HCT116 (cell line): ENCODE measurements at regions not wholly inside any gene's neighbourhood (a gene's known extent, or its start where the extent isn't known, plus 50 kb on each side); places are given as distances from the start of the nearest gene placed in this dataset.

Experiments
- ATAC-seq: fragments of 200-7000 bp; cut with Tn5 transposase; 2 replicates; pipeline ENCODE4 v1.9.1; 2020; ENCODE audit warnings: mild to moderate bottlenecking, moderate library complexity
- BruUV-seq: library from RNA; stranded (reverse); fragments of 400-500 nt; replicated peaks from 2 replicates; lab custom pipeline; 2021; lab: Mats Ljungman, UMichigan
- CTCF ChIA-PET: fragments of 300-600 bp; sonication (Branson Sonifier 250); formaldehyde crosslinking; loops from one replicate; lab custom pipeline; 2021; ENCODE audit warnings: antibody characterized with exemption; lab: Charles Lee
- POLR2A ChIA-PET: fragments of 300-600, 350-600 bp; sonication (Branson Sonifier 250); formaldehyde crosslinking; loops from one replicate; lab custom pipeline; 2021; ENCODE audit warnings: antibody characterized with exemption; lab: Charles Lee
- RAD21 ChIA-PET, 2 experiments: fragments of 300-600 bp; sonication (Branson Sonifier 250); formaldehyde crosslinking; loops; one replicate each; lab custom pipeline; 2023; ENCODE audit warnings: low total read pairs in 2 of 2; ENCODE audit not compliant: uncharacterized antibody in 2 of 2, unreplicated experiment in 2 of 2, low non-redundant PET in 1 of 2; lab: Charles Lee
- DNase-seq: peaks from one replicate; pipeline ENCODE4 v3.0.0-alpha.2; 2010; ENCODE audit warnings: low read depth, low spot score
- H2AFZ ChIP-seq: fragments of 200-600 bp; shearing (Covaris generic), sonication (generic); 2 replicates; pipeline ENCODE4 v1.6.1; 2017; ENCODE audit warnings: low read depth, mixed run types, mixed read lengths, antibody characterized with exemption, low read length; ENCODE audit not compliant: poor library complexity, severe bottlenecking
- H3K27ac ChIP-seq: 2 replicates; pipeline ENCODE4 v1.5.1; 2012; ENCODE audit warnings: low read depth, low read length
- H3K27me3 ChIP-seq: fragments of 200-600 bp; sonication (generic); 2 replicates; pipeline ENCODE4 v1.6.1; 2016; ENCODE audit warnings: mixed run types, low read length, mixed read lengths; ENCODE audit not compliant: insufficient read depth
- H3K36me3 ChIP-seq, 2 experiments: fragments of 200-500 bp in 1 of 2; fragments of 200-600 bp in 1 of 2; sonication (Bioruptor generic) in 1 of 2; sonication (generic) in 1 of 2; 2 replicates each; pipeline versions ENCODE4 v1.5.1 to v1.6.1; 2014 to 2016; ENCODE audit warnings: low read length in 2 of 2, inconsistent platforms in 1 of 2, mixed read lengths in 1 of 2, mixed run types in 1 of 2; ENCODE audit not compliant: insufficient read depth in 2 of 2, control insufficient read depth in 1 of 2
- H3K4me1 ChIP-seq, 2 experiments: fragments of 200-600 bp in 1 of 2; sonication (generic) in 1 of 2; 2 replicates each; pipeline versions ENCODE4 v1.5.1 to v1.6.1; 2012 to 2017; ENCODE audit warnings: low read length in 2 of 2, inconsistent platforms in 1 of 2, mild to moderate bottlenecking in 1 of 2, mixed read lengths in 1 of 2, mixed run types in 1 of 2, moderate library complexity in 1 of 2; ENCODE audit not compliant: insufficient read depth in 2 of 2, control insufficient read depth in 1 of 2
- H3K4me2 ChIP-seq: fragments of 200-600 bp; sonication (generic); 2 replicates; pipeline ENCODE4 v1.6.1; 2017; ENCODE audit warnings: mixed run types, low read length, mixed read lengths
- H3K4me3 ChIP-seq, 2 experiments: fragments of 200-600 bp in 1 of 2; sonication (generic) in 1 of 2; replicated peaks in 1 of 2; 2 replicates each; pipeline ENCODE4 v1.5.1; 2011 to 2016; ENCODE audit warnings: low read length in 2 of 2, control low read depth in 1 of 2, low read depth in 1 of 2, mild to moderate bottlenecking in 1 of 2, mixed read lengths in 1 of 2, mixed run types in 1 of 2
- H3K79me2 ChIP-seq: fragments of 200-600 bp; sonication (generic); 2 replicates; pipeline ENCODE4 v1.6.1; 2017; ENCODE audit warnings: mild to moderate bottlenecking, mixed run types, low read length, moderate library complexity, mixed read lengths; ENCODE audit not compliant: insufficient read depth
- H3K9ac ChIP-seq: fragments of 200-600 bp; sonication (generic); 2 replicates; pipeline ENCODE4 v1.6.1; 2016; ENCODE audit warnings: low read length, mixed read lengths
- H3K9me2 ChIP-seq: fragments of 200-600 bp; sonication (generic), shearing (Covaris generic); 2 replicates; pipeline ENCODE4 v1.6.1; 2017; ENCODE audit warnings: mixed run types, mild to moderate bottlenecking, moderate library complexity; ENCODE audit not compliant: insufficient read depth
- H3K9me3 ChIP-seq, 2 experiments: fragments of 200-500 bp in 1 of 2; fragments of 200-600 bp in 1 of 2; sonication (Bioruptor generic) in 1 of 2; sonication (generic) in 1 of 2; 2 replicates each; pipeline ENCODE4 v1.6.1; 2014 to 2017; ENCODE audit warnings: low read length in 2 of 2, mixed read lengths in 2 of 2, inconsistent platforms in 1 of 2, low read depth in 1 of 2, mild to moderate bottlenecking in 1 of 2, mixed run types in 1 of 2, moderate library complexity in 1 of 2; ENCODE audit not compliant: control insufficient read depth in 1 of 2, insufficient read depth in 1 of 2
- H4K20me1 ChIP-seq: fragments of 200-600 bp; sonication (generic), shearing (Covaris generic); 2 replicates; pipeline ENCODE4 v1.6.1; 2017; ENCODE audit warnings: mixed run types, mild to moderate bottlenecking, moderate library complexity; ENCODE audit not compliant: insufficient read depth
- CEBPB ChIP-seq: IDR thresholded peaks from 2 replicates; pipeline ENCODE4 v1.6.1; 2012; ENCODE audit warnings: low read depth
- RAD21 ChIP-seq: IDR thresholded peaks from 2 replicates; pipeline ENCODE4 v1.6.1; 2012; ENCODE audit warnings: low read depth, mild to moderate bottlenecking
- SIN3A ChIP-seq: IDR thresholded peaks from 2 replicates; pipeline ENCODE4 v1.6.1; 2012; ENCODE audit warnings: low read depth
- TCF7L2 ChIP-seq: IDR thresholded peaks from 2 replicates; pipeline ENCODE4 v1.7.0; 2011; ENCODE audit warnings: borderline replicate concordance, inconsistent platforms; ENCODE audit not compliant: insufficient read depth, insufficient read length; ENCODE audit errors: extremely low read depth
- YY1 ChIP-seq: IDR thresholded peaks from 2 replicates; pipeline ENCODE4 v1.6.1; 2011; ENCODE audit warnings: low read length, low read depth, moderate library complexity, mild to moderate bottlenecking; ENCODE audit not compliant: insufficient replicate concordance; ENCODE audit errors: extremely low read depth
- ZFX ChIP-seq: fragments of 450-650 bp; IDR thresholded peaks from 2 replicates; pipeline ENCODE4 v1.6.1; 2017
- ZNF274 ChIP-seq: fragments of 200-500 bp; sonication (Bioruptor generic); IDR thresholded peaks from 2 replicates; pipeline ENCODE4 v1.6.1; 2014; ENCODE audit warnings: mild to moderate bottlenecking, low read depth, low read length, inconsistent platforms
- intact Hi-C: fragments of 100-400 bp; cut with micrococcal nuclease; formaldehyde crosslinking; loops from 2 replicates; pipeline ENCODE4 v1.10.0; 2022

- Histone ChIP-seq H4K20me1 (no peaks in the 10 kb centered on the region), H3K27me3 (no peaks in the 10 kb centered on the region), H3K79me2 (no peaks in the 10 kb centered on the region), H2AFZ (no peak overlapping the region), H3K4me3 (no peak overlapping the region), H3K9me2 (no peaks in the 10 kb centered on the region), H3K4me1 (no peaks in the 10 kb centered on the region), H3K4me2 (no peak overlapping the region), H3K9me3 (peaks cover 7 to 17% of the 10 kb centered on the region in 2 experiments; a peak in 2 of 4 replicates), H3K27ac (no peak overlapping the region), H3K36me3 (no peaks in the 10 kb centered on the region), H3K9ac (no peak overlapping the region)
- DNase-seq, result no peak
- no peak for ATAC-seq
- POLR2A ChIA-PET, result no interaction called here
- TF ChIP-seq CEBPB (no peak), YY1 (no peak), ZNF274 (no peak), ZFX (no peak), TCF7L2 (no peak), SIN3A (no peak)
- RAD21 ChIA-PET, result no interaction called here
- CTCF ChIA-PET, result no interaction called here
- intact Hi-C loops, result no loop called here
- BruUV-seq, result no TSS peak
These were observed 1139.1 kb upstream of the CDH8 start for GRCh38 chr16:63175313-63175712.

DNA sequence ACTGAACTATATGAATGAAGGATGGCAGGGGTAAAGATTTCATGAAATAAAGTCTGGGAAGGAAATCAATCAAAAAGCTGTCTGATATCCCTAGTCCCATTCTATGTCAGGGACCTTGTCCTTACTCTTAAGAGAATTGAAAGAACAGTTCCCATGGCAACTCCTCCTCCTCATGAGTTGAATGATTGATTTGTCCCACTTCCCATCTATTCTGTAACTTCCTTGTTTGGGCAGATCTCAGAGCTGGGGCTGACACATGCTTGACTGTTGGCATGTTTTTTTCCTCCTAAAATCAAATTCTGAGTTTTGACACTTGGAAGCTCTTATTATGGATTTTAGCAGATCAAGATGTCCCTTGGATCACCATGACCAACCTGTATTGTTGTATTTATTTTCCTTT is 1138.6 kb upstream of the CDH8 start:
- CTCF ChIA-PET, result no interaction called here
- POLR2A ChIA-PET, result no interaction called here
- Histone ChIP-seq H3K4me2 (no peak overlapping the region), H3K79me2 (no peaks in the 10 kb centered on the region), H3K4me3 (no peak overlapping the region), H2AFZ (no peak overlapping the region), H3K4me1 (no peaks in the 10 kb centered on the region), H3K9me3 (peaks cover 7 to 20% of the 10 kb centered on the region in 2 experiments; a peak in 2 of 4 replicates), H3K27ac (no peak overlapping the region), H3K9ac (no peak overlapping the region), H3K9me2 (no peaks in the 10 kb centered on the region), H3K36me3 (no peaks in the 10 kb centered on the region)
- no peak for DNase-seq
- BruUV-seq, result no TSS peak
- no peak for TF ChIP-seq RAD21
- TF ChIP-seq, all 23 proteins: peak for 0
- intact Hi-C loops, result no loop called here
- RAD21 ChIA-PET, result no interaction called here
- no peaks in the 10 kb centered on the region for H4K20me1 ChIP-seq
- H3K27me3 ChIP-seq, result no peaks in the 10 kb centered on the region
- ATAC-seq, result no peak
